ENCODE measurements at regions not wholly inside any gene's neighbourhood (a gene's known extent, or its start where the extent isn't known, plus 50 kb on each side); places are given as distances from the start of the nearest gene placed in this dataset.

- Histone ChIP-seq H3K4me1 (no peaks in the 10 kb centered on the region), H3K4me3 (no peak overlapping the region), H3K27ac (no peak overlapping the region), H3K9me3 (no peaks in the 10 kb centered on the region), H3K4me2 (no peak overlapping the region)
- ChIA-PET CTCF (no interaction called here), POLR2A (no interaction called here)
- no peak for DNase-seq (ENCODE audit: low read depth in 1 of 2, low spot score in 1 of 2)
- TF ChIP-seq, protein P1, sequence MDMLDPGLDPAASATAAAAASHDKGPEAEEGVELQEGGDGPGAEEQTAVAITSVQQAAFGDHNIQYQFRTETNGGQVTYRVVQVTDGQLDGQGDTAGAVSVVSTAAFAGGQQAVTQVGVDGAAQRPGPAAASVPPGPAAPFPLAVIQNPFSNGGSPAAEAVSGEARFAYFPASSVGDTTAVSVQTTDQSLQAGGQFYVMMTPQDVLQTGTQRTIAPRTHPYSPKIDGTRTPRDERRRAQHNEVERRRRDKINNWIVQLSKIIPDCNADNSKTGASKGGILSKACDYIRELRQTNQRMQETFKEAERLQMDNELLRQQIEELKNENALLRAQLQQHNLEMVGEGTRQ (IDR thresholded peaks at IDR 0.05), result no peak
- TF ChIP-seq, protein P2, sequence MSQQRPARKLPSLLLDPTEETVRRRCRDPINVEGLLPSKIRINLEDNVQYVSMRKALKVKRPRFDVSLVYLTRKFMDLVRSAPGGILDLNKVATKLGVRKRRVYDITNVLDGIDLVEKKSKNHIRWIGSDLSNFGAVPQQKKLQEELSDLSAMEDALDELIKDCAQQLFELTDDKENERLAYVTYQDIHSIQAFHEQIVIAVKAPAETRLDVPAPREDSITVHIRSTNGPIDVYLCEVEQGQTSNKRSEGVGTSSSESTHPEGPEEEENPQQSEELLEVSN (IDR thresholded peaks at IDR 0.05; ENCODE audit: borderline replicate concordance, low read depth), result no peak
- TF ChIP-seq TFCP2L1 (CRISPR knock-in tag; IDR thresholded peaks at IDR 0.05) (no peak), CHD4 (IDR thresholded peaks at IDR 0.05; ENCODE audit: borderline replicate concordance) (no peak), GATA3 (IDR thresholded peaks at IDR 0.05; ENCODE audit: borderline replicate concordance) (no peak), SREBF2 (IDR thresholded peaks at IDR 0.05) (no peak), MAFK (IDR thresholded peaks at IDR 0.05; ENCODE audit: partially characterized antibody) (no peak), ZSCAN20 (CRISPR knock-in tag; IDR thresholded peaks at IDR 0.05) (no peak), JUNB (IDR thresholded peaks at IDR 0.05) (no peak), NPAS2 (CRISPR knock-in tag; IDR thresholded peaks at IDR 0.05; ENCODE audit: borderline replicate concordance) (no peak), EHMT2 (IDR thresholded peaks at IDR 0.05; ENCODE audit: low read depth) (no peak), HEYL (CRISPR knock-in tag; IDR thresholded peaks at IDR 0.05) (no peak), CBX8 (IDR thresholded peaks at IDR 0.05) (no peak), RARB (CRISPR knock-in tag; IDR thresholded peaks at IDR 0.05) (no peak), TP53 (CRISPR knock-in tag; IDR thresholded peaks at IDR 0.05) (no peak), SMC3 (IDR thresholded peaks at IDR 0.05) (no peak), EP300 (IDR thresholded peaks at IDR 0.05) (no peak), FOSL2 (IDR thresholded peaks at IDR 0.05) (no peak), FOSL2 (CRISPR knock-in tag; IDR thresholded peaks at IDR 0.05) (no peak)
- TF ChIP-seq, protein P3, sequence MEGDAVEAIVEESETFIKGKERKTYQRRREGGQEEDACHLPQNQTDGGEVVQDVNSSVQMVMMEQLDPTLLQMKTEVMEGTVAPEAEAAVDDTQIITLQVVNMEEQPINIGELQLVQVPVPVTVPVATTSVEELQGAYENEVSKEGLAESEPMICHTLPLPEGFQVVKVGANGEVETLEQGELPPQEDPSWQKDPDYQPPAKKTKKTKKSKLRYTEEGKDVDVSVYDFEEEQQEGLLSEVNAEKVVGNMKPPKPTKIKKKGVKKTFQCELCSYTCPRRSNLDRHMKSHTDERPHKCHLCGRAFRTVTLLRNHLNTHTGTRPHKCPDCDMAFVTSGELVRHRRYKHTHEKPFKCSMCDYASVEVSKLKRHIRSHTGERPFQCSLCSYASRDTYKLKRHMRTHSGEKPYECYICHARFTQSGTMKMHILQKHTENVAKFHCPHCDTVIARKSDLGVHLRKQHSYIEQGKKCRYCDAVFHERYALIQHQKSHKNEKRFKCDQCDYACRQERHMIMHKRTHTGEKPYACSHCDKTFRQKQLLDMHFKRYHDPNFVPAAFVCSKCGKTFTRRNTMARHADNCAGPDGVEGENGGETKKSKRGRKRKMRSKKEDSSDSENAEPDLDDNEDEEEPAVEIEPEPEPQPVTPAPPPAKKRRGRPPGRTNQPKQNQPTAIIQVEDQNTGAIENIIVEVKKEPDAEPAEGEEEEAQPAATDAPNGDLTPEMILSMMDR (IDR thresholded peaks at IDR 0.05), result no peak
- no peak for FAIRE-seq
- no peak for ATAC-seq
- WGBS (ENCODE audit: missing lambda C conversion rate), result 22% methylated on average over 4 of the region's 4 CpGs
Observed at GRCh38 chr2:22326250-22326649, 1058.7 kb upstream of the KLHL29 start.

GRCh38 chr2:22329211-22330154, 1055.5 kb upstream of the KLHL29 start:
- TF ChIP-seq, protein P4, sequence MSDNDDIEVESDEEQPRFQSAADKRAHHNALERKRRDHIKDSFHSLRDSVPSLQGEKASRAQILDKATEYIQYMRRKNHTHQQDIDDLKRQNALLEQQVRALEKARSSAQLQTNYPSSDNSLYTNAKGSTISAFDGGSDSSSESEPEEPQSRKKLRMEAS (IDR thresholded peaks at IDR 0.05), result no peak
- TF ChIP-seq PBX3 (IDR thresholded peaks at IDR 0.05) (no peak), ZFP36 (IDR thresholded peaks at IDR 0.05; ENCODE audit: borderline replicate concordance, partially characterized antibody) (no peak), MAFK (IDR thresholded peaks at IDR 0.05; ENCODE audit: partially characterized antibody) (no peak), MAZ (IDR thresholded peaks at IDR 0.05; ENCODE audit: borderline replicate concordance, low read depth, low read length) (no peak), MYC (IDR thresholded peaks at IDR 0.05; ENCODE audit: borderline replicate concordance, low read length) (no peak), FOSL2 (IDR thresholded peaks at IDR 0.05) (no peak), FOSL2 (CRISPR knock-in tag; IDR thresholded peaks at IDR 0.05) (no peak), RFX5 (IDR thresholded peaks at IDR 0.05) (no peak), POLR2AphosphoS2 (conservative IDR thresholded peaks at IDR 0.05; ENCODE audit: low read length) (no peak), JUN (IDR thresholded peaks at IDR 0.05) (no peak)
- no peak for ATAC-seq
- Histone ChIP-seq H3K27ac (no peak overlapping the region), H3K9me3 (0 out of 3 replicates have a peak, but pooled peaks cover 2% of the 10 kb centered on the region), H3K4me1 (no peaks in the 10 kb centered on the region), H3K4me3 (no peak overlapping the region), H3K4me2 (no peak overlapping the region)
- ChIA-PET POLR2A (no interaction called here), CTCF (interaction anchor here (1.2 kb wide), 1 partner anchor 17 kb away, joined by 4 read pairs; no protein-coding TSS in a partner anchor)
- DNase-seq (ENCODE audit: low read depth in 1 of 2, low spot score in 1 of 2), result no peak
- 20% methylated on average over 10 of the region's 10 CpGs for WGBS (ENCODE audit: missing lambda C conversion rate)
- FAIRE-seq, result no peak
